ENCODE measurements at regions not wholly inside any gene's neighbourhood (a gene's known extent, or its start where the extent isn't known, plus 50 kb on each side); places are given as distances from the start of the nearest gene placed in this dataset.

DNA sequence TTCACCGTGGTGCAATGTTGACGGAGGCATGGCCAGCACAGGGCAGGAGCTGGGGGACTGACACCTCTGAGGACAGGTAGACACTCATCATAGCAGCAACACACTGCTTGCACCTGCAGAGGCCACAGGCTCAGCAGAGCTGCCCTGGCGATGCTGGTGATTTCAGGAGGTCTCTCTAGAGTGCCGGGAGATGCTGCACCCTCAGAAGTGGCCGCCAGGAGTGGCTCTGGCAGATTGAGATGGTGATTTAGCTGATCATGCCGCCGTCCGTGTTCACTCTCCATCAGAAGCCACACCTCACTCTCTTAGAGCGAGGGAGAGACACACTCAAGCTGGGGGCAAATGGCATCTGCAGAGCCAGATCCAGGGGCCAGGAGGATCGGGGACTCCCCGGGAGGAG lies 244.6 kb upstream of the SGCG start:
- Histone ChIP-seq H3K27ac (ENCODE audit: insufficient read depth, low read depth, low read length) (no peak overlapping the region), H3K4me1 (ENCODE audit: control insufficient read depth, extremely low read depth, insufficient read depth, low read length) (no peaks in the 10 kb centered on the region), H3K36me3 (ENCODE audit: control insufficient read depth in 2 of 2, extremely low read depth in 1 of 2, insufficient read depth in 2 of 2, low read length in 2 of 2) (no peaks in the 10 kb centered on the region), H3K27me3 (ENCODE audit: control insufficient read depth in 2 of 2, insufficient read depth in 2 of 2, low read length in 2 of 2) (no peaks in the 10 kb centered on the region), H3K9ac (replicated peaks; ENCODE audit: extremely low read depth, insufficient read depth, low read length) (no peak overlapping the region), H2AFZ (ENCODE audit: low read depth, low read length) (no peak overlapping the region), H3K4me2 (ENCODE audit: insufficient read depth, low read length) (no peak overlapping the region), H3K4me3 (replicated peaks in 1 of 3; ENCODE audit: insufficient read depth in 1 of 3, low read depth in 1 of 3, low read length in 3 of 3) (no peak overlapping the region), H3K79me2 (ENCODE audit: control insufficient read depth, insufficient read depth, low read length) (no peaks in the 10 kb centered on the region), H3K9me1 (replicated peaks; ENCODE audit: control insufficient read depth, extremely low read depth, insufficient read depth, low read length) (no peaks in the 10 kb centered on the region), H4K20me1 (replicated peaks; ENCODE audit: control insufficient read depth, extremely low read depth, insufficient read depth, low read length) (no peaks in the 10 kb centered on the region), H3K9me3 (replicated peaks; ENCODE audit: control insufficient read depth, insufficient read depth, low read length) (no peaks in the 10 kb centered on the region)
- POLR2A ChIA-PET, result no interaction called here
- CTCF ChIA-PET, result no interaction called here
- FAIRE-seq (no peak), DNase-seq (ENCODE audit: low read depth, low spot score) (no peak)
- no TSS peak for BruUV-seq (replicated peaks)
- no peak for TF ChIP-seq POLR2A (IDR thresholded peaks at IDR 0.05; ENCODE audit: low read depth, low read length)
- TF ChIP-seq CTCF (IDR thresholded peaks at IDR 0.05; ENCODE audit: extremely low read depth in 1 of 2, insufficient read depth in 1 of 2, low read depth in 1 of 2, low read length in 2 of 2), result no peak
- TF ChIP-seq JUN (IDR thresholded peaks at IDR 0.05; ENCODE audit: borderline replicate concordance, insufficient read depth, insufficient read length, low read depth), result no peak
- dilution Hi-C loops (cut with MboI; ENCODE audit: extremely low pct_ligation_motif_present, low sequenced_read_pairs) (no loop called here), intact Hi-C loops (cut with micrococcal nuclease) (no loop called here)

DNA sequence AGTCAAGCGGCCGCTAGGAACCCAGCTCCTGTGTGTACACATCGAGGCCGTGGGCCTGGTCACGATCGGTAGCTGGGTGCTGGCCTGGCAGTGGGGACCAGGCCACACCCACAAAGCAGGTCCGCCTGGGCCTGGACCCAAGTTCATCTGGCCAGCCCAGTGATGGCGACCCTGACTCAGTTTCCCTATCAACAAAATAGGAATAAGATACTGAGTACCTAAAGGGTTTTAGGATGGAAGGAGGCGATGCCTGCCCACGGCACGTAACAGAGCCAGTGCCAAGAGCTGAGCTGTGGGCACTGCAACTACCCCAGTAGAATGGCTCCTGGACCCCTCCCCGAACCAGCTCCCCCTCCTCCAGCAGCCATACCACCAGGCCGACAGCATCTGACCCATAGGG lies 243.5 kb upstream of the SGCG start:
- Histone ChIP-seq H3K36me3 (ENCODE audit: control insufficient read depth in 2 of 2, extremely low read depth in 1 of 2, insufficient read depth in 2 of 2, low read length in 2 of 2) (no peaks in the 10 kb centered on the region), H3K27ac (ENCODE audit: insufficient read depth, low read depth, low read length) (no peak overlapping the region), H3K27me3 (ENCODE audit: control insufficient read depth in 2 of 2, insufficient read depth in 2 of 2, low read length in 2 of 2) (no peaks in the 10 kb centered on the region), H4K20me1 (replicated peaks; ENCODE audit: control insufficient read depth, extremely low read depth, insufficient read depth, low read length) (no peaks in the 10 kb centered on the region), H3K9me1 (replicated peaks; ENCODE audit: control insufficient read depth, extremely low read depth, insufficient read depth, low read length) (no peaks in the 10 kb centered on the region), H3K9me3 (replicated peaks; ENCODE audit: control insufficient read depth, insufficient read depth, low read length) (no peaks in the 10 kb centered on the region), H3K4me2 (ENCODE audit: insufficient read depth, low read length) (no peak overlapping the region), H3K9ac (replicated peaks; ENCODE audit: extremely low read depth, insufficient read depth, low read length) (no peak overlapping the region), H2AFZ (ENCODE audit: low read depth, low read length) (no peak overlapping the region), H3K4me1 (ENCODE audit: control insufficient read depth, extremely low read depth, insufficient read depth, low read length) (no peaks in the 10 kb centered on the region), H3K79me2 (ENCODE audit: control insufficient read depth, insufficient read depth, low read length) (no peaks in the 10 kb centered on the region), H3K4me3 (replicated peaks in 1 of 3; ENCODE audit: insufficient read depth in 1 of 3, low read depth in 1 of 3, low read length in 3 of 3) (no peak overlapping the region)
- FAIRE-seq (no peak), DNase-seq (ENCODE audit: low read depth, low spot score) (no peak)
- POLR2A ChIA-PET, result no interaction called here
- dilution Hi-C loops (cut with MboI; ENCODE audit: extremely low pct_ligation_motif_present, low sequenced_read_pairs) (no loop called here), intact Hi-C loops (cut with micrococcal nuclease) (no loop called here)
- BruUV-seq (replicated peaks), result no TSS peak
- TF ChIP-seq JUN (IDR thresholded peaks at IDR 0.05; ENCODE audit: borderline replicate concordance, insufficient read depth, insufficient read length, low read depth) (no peak), POLR2A (IDR thresholded peaks at IDR 0.05; ENCODE audit: low read depth, low read length) (no peak), FOS (IDR thresholded peaks at IDR 0.05; ENCODE audit: borderline replicate concordance, insufficient read depth, low read length) (no peak), POLR2AphosphoS5 (IDR thresholded peaks at IDR 0.05; ENCODE audit: insufficient read depth, low read depth, low read length) (no peak), GATA2 (IDR thresholded peaks at IDR 0.05; ENCODE audit: insufficient read depth, insufficient read length, low read depth, low read length) (no peak), MYC (IDR thresholded peaks at IDR 0.05; ENCODE audit: low read depth, low read length) (no peak), MAX (IDR thresholded peaks at IDR 0.05; ENCODE audit: insufficient read depth, insufficient read length) (no peak), EZH2 (IDR thresholded peaks at IDR 0.05; ENCODE audit: borderline replicate concordance, low read depth, low read length, severe bottlenecking) (no peak), CTCF (IDR thresholded peaks at IDR 0.05; ENCODE audit: extremely low read depth in 1 of 2, insufficient read depth in 1 of 2, low read depth in 1 of 2, low read length in 2 of 2) (no peak)
- CTCF ChIA-PET, result interaction anchor here (0.5 kb wide), 1 partner anchor 163 kb away, joined by 3 read pairs; no protein-coding TSS in a partner anchor

Measured in endothelial cell of umbilical vein (primary cell).